ENCODE measurements at regions not wholly inside any gene's neighbourhood (a gene's known extent, or its start where the extent isn't known, plus 50 kb on each side); places are given as distances from the start of the nearest gene placed in this dataset.

GRCh38 chr10:62935022-62935421 lies 118.9 kb upstream of the EGR2 start:
- CTCF ChIA-PET = no interaction called here
- H3K9me2 ChIP-seq (ENCODE audit: insufficient read depth) = no peaks in the 10 kb centered on the region; the same call in 1 of the 2 replicates
- H3K4me3 ChIP-seq (replicated peaks in 1 of 2; ENCODE audit: low read depth in 1 of 2, low read length in 2 of 2) = no peak overlapping the region
- DNase-seq (ENCODE audit: low read depth, low spot score) (no peak), ATAC-seq (no peak)
- H3K9me3 ChIP-seq (ENCODE audit: control insufficient read depth in 1 of 2, insufficient read depth in 1 of 2, low read depth in 1 of 2, low read length in 2 of 2) = no peaks in the 10 kb centered on the region
- H3K9ac ChIP-seq (ENCODE audit: low read length) = no peak overlapping the region
- no peak overlapping the region for H3K27ac ChIP-seq (ENCODE audit: low read depth, low read length)
- TF ChIP-seq ELF1 (IDR thresholded peaks at IDR 0.05; ENCODE audit: borderline replicate concordance, low read depth) (no peak), YY1 (IDR thresholded peaks at IDR 0.05; ENCODE audit: extremely low read depth, insufficient replicate concordance, low read depth, low read length) (no peak), POLR2A (IDR thresholded peaks at IDR 0.05; ENCODE audit: borderline replicate concordance, extremely low read depth, insufficient read depth, insufficient read length) (no peak), ZFX (IDR thresholded peaks at IDR 0.05) (no peak), TCF7L2 (IDR thresholded peaks at IDR 0.05; ENCODE audit: borderline replicate concordance, extremely low read depth, insufficient read depth, insufficient read length) (no peak), SIN3A (IDR thresholded peaks at IDR 0.05; ENCODE audit: low read depth) (no peak), CTCF (IDR thresholded peaks at IDR 0.05 in 2 of 3, conservative IDR thresholded peaks at IDR 0.05 in 1 of 3; ENCODE audit: borderline replicate concordance in 1 of 3, insufficient read depth in 1 of 3, low read depth in 2 of 3, low read length in 2 of 3) (no peak), CEBPB (IDR thresholded peaks at IDR 0.05; ENCODE audit: low read depth) (no peak), MAX (IDR thresholded peaks at IDR 0.05) (no peak), ZNF274 (IDR thresholded peaks at IDR 0.05; ENCODE audit: low read depth, low read length) (no peak), EZH2phosphoT487 (IDR thresholded peaks at IDR 0.05; ENCODE audit: borderline replicate concordance) (no peak), SP1 (IDR thresholded peaks at IDR 0.05; ENCODE audit: low read depth) (no peak), EZH2 (IDR thresholded peaks at IDR 0.05) (no peak), EGR1 (IDR thresholded peaks at IDR 0.05; ENCODE audit: low read depth) (no peak), JUND (IDR thresholded peaks at IDR 0.05) (no peak), RAD21 (IDR thresholded peaks at IDR 0.05; ENCODE audit: low read depth) (no peak), FOSL1 (IDR thresholded peaks at IDR 0.05; ENCODE audit: low read depth) (no peak)
- no peak overlapping the region for H3K4me2 ChIP-seq (ENCODE audit: low read length)
- H4K20me1 ChIP-seq (ENCODE audit: insufficient read depth) = no peaks in the 10 kb centered on the region
- H2AFZ ChIP-seq (ENCODE audit: low read depth, low read length, poor library complexity, severe bottlenecking) = no peak overlapping the region
- RAD21 ChIA-PET (ENCODE audit: low non-redundant PET in 1 of 2, low total read pairs in 2 of 2, uncharacterized antibody in 2 of 2, unreplicated experiment in 2 of 2) = no interaction called here
- H3K27me3 ChIP-seq (ENCODE audit: insufficient read depth, low read length) = no peaks in the 10 kb centered on the region
- no peaks in the 10 kb centered on the region for H3K36me3 ChIP-seq (ENCODE audit: control insufficient read depth in 1 of 2, insufficient read depth in 2 of 2, low read length in 2 of 2)
- BruUV-seq (replicated peaks) = no TSS peak
- POLR2A ChIA-PET = no interaction called here
- intact Hi-C loops (cut with micrococcal nuclease) = no loop called here
- H3K4me1 ChIP-seq (ENCODE audit: control insufficient read depth in 1 of 2, insufficient read depth in 2 of 2, low read length in 2 of 2) = peaks cover 0 to 6% of the 10 kb centered on the region in 2 experiments; a peak in 1 of 4 replicates
- H3K79me2 ChIP-seq (ENCODE audit: insufficient read depth, low read length) = no peaks in the 10 kb centered on the region

Measured in HCT116 (cell line).